HG02623 (cell line): ENCODE measurements at regions not wholly inside any gene's neighbourhood (a gene's known extent, or its start where the extent isn't known, plus 50 kb on each side); places are given as distances from the start of the nearest gene placed in this dataset.
"Not testable (repeated sequence)": the region's sequence is repeated elsewhere in the genome, so short reads cannot be mapped to it uniquely, and the experiment has no call there.

ENCODE experiments used
- ATAC-seq: cut with Tn5 transposase; IDR thresholded peaks from one replicate; pipeline ENCODE4 v1.9.1; 2021; ENCODE audit warnings: moderate library complexity; ENCODE audit not compliant: unreplicated experiment

DNA sequence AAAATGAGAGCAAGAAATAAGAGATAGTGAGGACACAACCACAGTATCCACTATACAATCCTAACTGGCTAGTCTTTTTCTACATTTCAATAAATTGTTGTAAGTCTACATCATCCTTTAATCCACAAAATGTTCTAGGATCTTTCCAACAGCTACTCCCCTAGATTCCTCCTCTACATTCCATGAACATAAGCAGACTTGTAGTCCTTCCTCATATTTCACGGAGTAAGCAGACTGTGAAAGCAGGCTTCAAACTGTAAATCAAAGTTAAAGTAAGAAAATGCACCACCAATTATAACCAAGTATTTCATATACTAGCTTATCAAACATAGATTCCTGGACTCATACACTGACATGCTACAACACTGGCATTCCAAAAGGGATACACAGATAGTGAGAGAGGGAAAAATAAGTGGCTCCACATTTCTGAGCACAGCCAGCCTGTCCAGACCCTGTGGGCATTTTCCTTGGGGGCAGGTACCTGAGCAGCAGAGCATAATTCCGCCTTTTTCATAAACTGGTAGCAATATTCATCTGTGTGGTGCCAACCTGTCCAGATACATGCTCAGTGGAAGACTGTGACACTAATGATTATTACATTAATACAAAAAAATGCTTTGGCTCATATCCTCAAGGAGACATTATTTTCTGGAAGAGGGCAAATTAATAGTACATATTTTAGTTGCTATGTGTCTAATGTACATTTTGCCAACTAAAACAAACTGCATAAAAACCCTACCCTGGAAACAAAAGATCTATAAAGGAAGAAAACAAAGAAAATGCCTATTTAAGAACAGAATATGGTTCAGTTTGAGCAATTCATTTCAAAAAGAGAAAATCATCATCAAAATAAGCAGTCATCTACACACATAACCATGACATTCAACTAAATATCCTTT lies 113.3 kb upstream of the FSCB start:
- no peak for ATAC-seq

DNA sequence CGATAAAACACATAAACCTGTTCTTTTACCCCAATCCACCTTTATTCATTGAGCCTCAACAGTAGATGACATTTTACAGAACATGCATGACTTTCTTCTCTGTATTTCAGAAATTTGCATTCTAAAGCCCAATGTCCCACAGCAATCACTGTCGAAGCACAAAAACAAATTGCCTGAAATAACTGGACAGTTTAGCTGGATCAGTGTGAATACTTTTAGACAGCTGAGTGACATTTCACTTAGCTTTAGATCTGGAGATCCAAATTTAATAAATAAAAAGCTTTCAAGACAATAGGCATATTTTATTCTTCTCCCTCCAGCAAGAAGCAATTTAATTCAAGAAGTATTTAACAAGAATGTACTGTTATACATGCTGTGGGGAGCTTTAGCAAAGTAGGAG lies 109.1 kb upstream of the FSCB start:
- ATAC-seq: no peak

DNA sequence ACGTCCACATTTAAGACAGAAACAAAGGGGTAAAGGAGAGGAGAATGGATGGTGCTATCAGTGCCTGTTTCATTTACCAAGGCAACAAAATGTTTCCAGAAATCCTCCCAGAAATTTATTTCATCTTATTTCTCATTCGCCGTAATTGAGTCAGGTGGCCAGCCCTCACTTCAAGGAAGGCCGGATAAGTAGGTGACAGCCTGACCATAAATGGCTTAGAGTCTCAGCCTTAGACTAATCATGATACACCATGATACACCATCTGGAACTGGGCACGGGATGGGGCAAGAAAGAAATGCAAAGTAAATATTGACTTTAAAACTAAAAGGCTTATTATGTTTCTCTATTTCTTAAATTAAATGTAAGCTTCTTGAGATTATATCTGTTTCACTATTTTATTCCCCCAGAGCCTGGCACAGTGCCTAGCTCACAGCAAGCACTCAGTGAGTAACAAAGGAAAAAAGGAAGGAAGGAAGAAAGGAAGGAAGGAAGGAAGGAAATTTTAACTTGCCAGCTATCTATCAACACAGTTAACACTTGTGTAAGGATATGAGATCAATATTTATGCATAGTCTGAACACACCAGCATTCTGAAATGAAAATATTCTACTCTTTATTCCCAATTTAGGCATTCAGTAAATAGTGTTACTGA lies 106.1 kb upstream of the FSCB start:
- no peak for ATAC-seq

DNA sequence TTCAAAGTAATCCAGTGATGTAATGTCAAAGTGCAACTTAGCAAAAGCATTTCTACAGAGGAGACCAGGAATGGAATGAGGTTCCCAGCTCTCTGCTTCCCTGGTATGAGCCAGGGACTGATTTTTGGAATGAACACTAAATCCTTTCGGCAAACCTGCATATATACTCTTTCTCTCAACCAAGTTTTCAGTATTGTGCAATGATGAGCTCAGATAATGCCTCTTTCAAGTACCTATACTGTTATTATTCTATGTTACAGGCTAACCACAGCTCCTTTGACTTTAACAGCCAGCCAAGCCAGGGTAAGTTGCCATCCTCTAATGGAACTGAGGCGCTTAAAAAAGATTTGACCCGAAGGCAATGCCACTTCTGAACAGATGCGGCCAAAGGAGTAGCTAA lies 104.9 kb upstream of the FSCB start:
- no peak for ATAC-seq

DNA sequence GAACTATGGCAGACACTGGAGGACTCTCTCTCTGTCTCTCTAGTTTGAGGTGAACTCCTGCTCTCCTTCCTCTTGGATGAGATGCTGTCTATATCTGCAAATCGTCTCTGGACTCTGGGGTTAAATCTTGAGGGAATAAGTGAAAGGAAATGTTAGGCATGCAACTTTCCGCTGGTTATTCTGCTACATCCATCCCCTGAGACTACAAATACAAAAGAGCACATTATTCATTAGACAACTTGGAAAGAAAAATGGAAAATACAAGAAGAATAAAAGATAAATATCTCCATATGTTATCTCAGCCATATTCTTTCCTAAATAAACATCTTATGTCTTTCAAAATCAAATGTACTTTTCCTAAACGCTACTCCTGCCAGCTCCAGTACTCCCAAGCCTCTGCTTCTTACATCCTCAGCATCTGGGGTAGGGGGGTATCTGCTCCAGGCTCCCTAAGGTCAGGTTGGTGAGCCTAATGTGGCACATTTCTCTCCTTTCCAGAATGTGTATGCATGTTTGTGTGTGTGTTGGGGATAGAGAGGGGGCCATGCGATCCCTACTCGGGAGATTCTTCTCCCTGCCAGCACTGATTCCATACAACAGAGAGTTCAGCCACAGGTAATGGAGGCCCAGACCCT lies 102.9 kb upstream of the FSCB start:
- ATAC-seq: no peak

DNA sequence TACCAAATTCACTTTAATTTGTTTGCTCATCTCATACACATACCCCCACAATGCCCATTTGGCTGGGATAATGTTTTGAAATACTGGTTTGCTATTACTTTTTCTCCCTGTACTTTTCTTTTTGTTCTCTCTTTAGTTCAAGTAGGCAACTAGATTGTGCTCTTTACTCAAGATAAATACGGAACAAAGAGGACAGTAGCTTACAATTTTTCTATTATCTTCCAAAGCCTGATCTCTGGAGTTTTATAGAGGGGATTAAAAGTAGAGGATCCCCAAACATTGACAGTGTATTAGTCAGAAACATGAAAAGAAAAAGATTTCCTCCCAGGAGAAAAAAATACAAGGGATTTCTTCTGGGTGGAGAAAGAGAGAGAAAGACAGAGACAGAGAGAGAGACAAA lies 102.1 kb upstream of the FSCB start:
- ATAC-seq: no peak

DNA sequence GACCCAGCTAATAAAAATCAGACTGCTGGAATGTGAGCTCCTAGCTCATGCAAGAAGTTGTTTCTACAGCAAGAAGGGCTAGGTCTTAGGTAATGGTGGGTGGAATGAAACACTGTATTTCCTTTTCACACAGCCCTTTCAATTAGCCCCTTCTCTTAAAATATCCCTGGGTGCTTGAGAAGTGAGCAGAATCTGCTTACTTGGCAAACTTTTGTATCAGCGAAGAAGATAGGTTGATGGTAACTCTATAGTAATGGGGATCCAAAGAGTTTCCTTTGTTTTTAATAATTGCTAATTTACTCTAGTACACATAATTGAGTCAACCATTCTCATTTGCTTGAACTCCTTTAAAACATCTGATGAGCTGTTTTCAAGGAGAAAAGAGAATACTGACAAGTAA lies 100.6 kb upstream of the FSCB start:
- no peak for ATAC-seq

DNA sequence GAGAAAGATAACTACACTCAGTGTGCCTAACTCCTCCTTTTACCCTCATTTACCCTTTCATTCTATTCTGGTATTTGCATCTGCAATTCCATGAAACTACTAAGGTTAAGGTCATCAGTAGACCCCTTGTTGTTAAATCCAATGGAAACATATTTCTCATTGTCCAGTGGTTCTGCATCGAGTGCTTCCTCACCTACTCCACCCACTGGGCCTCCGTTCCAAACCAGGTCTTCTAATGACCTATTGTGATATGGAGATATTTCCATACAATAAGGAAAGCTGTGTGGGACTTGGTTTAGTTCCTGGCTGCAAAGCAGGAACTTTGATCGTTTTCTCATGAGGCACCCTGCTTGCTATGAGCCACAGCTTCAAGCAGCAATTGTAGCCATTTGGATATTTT lies 99.5 kb upstream of the FSCB start:
- no peak for ATAC-seq

DNA sequence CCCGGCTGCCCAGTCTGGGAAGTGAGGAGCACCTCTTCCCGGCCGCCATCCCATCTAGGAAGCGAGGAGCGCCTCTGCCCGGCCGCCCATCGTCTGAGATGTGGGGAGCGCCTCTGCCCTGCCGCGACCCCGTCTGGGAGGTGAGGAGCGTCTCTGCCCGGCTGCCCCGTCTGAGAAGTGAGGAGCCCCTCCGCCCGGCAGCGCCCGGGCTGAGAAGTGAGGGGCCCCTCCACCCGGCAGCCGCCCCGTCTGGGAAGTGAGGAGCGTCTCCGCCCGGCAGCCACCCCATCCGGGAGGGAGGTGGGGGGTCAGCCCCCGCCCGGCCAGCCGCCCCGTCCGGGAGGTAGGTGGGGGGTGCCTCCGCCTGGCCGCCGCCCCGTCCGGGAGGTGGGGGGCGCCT lies 94.2 kb upstream of the FSCB start:
- ATAC-seq: not testable (repeated sequence)

DNA sequence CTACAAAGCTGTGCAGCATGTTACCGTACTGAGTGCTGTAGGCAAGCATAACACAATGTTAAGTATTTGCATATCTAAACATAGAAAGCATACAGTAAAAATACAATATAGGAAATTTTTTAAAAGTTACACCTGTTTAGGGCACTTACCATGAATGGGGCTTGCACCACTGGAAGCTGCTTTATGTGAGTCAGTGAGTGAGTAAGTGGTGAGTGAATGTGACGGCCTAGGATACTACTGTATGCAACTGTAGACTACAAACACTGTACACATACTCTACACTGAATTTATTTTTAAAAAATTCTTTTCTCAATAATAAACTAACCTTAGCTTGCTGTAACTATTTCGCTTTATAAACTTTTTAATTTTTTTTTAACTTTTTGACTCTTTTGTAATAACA lies 82.1 kb upstream of the FSCB start:
- no peak for ATAC-seq

DNA sequence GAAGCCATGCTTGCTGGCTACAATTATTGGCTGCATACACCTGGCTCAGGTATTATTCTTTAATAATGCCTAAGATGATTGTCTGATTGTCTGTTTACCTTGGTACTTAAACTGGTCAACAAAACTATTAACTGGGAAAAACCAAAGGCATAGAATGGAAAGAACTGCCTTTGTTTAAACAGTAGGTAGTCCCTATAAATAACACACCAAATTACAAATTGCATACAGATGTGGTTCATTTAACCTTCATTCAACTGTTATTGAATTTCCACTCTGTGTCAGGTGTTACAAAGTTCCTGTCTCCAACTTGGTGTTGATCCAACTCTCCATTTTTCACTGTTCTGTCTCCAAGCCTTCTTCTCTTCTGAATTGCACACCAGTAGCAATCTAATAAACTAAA lies 79.8 kb upstream of the FSCB start:
- no peak for ATAC-seq

DNA sequence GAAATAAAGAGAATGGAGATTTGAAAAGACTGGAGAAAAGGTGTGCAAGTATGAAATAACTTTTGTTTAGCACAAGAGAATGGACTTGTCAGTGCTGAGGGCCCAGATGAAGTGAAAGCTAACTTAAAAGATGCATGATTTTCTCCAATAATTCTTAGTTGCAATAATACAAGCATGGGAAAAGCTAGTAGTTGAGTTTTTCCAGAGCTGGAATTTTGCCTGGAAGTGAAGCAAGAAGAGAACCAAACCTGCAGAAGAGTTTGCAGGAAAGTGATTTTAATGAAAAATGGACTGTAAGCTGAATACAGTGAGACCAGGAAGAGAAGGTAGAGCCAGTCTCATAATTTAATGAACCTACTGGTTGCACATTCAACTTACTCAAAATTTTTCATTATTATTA lies 69.3 kb upstream of the FSCB start:
- no peak for ATAC-seq

DNA sequence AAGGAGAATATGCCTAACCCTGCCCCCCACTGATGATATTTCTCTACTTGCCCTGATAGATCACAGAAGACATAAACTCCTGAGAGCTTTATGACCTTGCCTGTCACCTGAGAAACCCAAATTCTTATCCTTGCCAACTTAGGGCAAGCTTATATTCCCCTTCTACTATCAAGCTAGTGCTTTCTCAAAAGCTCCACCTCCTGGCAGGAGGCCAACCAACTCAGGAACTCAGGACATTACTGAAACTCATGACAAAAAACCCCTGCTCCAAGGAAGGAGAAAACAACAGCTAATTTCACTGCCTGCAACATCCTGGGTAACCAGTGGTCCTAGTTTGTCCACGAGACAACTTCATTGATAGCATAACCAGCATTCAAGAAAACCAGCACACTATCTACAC lies 60.9 kb upstream of the FSCB start:
- ATAC-seq: no peak

DNA sequence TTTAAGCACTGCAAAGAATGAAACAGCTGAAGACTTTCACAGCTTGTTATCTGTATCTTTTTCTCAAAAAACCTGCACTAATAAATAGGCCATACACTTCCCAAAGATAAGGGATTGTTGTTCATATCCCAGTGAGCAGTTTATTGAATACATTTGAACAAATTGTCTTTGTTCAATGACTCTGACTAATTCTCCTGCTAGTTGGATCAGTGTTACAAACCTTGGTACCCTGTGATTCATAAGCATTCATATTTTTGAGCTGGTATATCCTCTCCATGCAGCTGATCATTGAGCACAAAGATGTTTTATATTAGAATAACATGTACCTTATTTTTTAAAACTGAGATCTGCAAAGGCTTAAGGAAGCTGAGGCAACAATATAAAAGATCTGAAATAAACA lies 58.9 kb upstream of the FSCB start:
- ATAC-seq: no peak

DNA sequence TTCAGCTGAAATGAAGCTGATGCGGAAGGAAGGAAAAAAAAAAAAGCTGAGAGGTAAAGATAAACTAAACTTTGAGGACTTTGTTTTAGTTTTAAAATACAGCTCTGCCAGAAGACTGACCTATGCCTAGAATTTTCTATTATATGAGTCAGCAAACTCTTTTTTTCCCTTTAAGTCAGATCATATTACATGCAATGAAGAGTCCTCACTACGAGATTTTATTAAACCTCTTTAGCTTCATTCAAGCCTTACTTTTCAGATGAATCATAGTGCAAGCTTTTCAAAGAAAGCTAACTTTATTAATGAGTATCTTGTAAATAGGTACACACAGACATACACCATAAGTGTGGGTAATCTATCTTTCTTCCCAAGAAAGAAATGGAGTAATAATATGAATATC lies 57.8 kb upstream of the FSCB start:
- no peak for ATAC-seq
